Erythroblast (primary cell): ENCODE measurements at regions not wholly inside any gene's neighbourhood (a gene's known extent, or its start where the extent isn't known, plus 50 kb on each side); places are given as distances from the start of the nearest gene placed in this dataset.
"Not testable (repeated sequence)": the region's sequence is repeated elsewhere in the genome, so short reads cannot be mapped to it uniquely, and the experiment has no call there.

Experiments used
- GATA1 ChIP-seq: IDR thresholded peaks from 2 replicates; pipeline ENCODE4 v1.6.1; 2011; ENCODE audit warnings: low read depth, mild to moderate bottlenecking, control low read depth, low read length, moderate library complexity
- POLR2A ChIP-seq: IDR thresholded peaks from 2 replicates; pipeline ENCODE4 v1.6.1; 2011; ENCODE audit warnings: mild to moderate bottlenecking, low read length

GRCh38 chrX:131893857-131894256 is 129.2 kb upstream of the STK26 start:
- not testable (repeated sequence) for TF ChIP-seq POLR2A, GATA1
